SK-N-MC (cell line): ENCODE measurements at regions not wholly inside any gene's neighbourhood (a gene's known extent, or its start where the extent isn't known, plus 50 kb on each side); places are given as distances from the start of the nearest gene placed in this dataset.

Experiments
- DNase-seq: peaks from one replicate; pipeline ENCODE4 v3.0.0-alpha.2; 2011; ENCODE audit warnings: low read depth, low spot score
- H3K27ac ChIP-seq: fragments of 200-600 bp; sonication (generic); 2 replicates; pipeline ENCODE4 v1.5.1; 2016; ENCODE audit warnings: mixed run types
- H3K36me3 ChIP-seq: fragments of 200-600 bp; sonication (generic); 2 replicates; pipeline ENCODE4 v1.6.1; 2017; ENCODE audit warnings: antibody characterized with exemption, low read length, mixed read lengths; ENCODE audit not compliant: insufficient read depth
- H3K4me3 ChIP-seq: fragments of 200-600 bp; sonication (generic); 2 replicates; pipeline ENCODE4 v1.5.1; 2016
- H3K9ac ChIP-seq: fragments of 200-600 bp; sonication (generic); 2 replicates; pipeline ENCODE4 v1.8.0; 2017; ENCODE audit warnings: mixed run types, mixed read lengths; ENCODE audit not compliant: insufficient read length
- H3K9me3 ChIP-seq: fragments of 200-600 bp; sonication (generic); 2 replicates; pipeline ENCODE4 v1.6.1; 2017; ENCODE audit warnings: low read depth, mild to moderate bottlenecking, antibody characterized with exemption, low read length, moderate library complexity, mixed read lengths
- EZH2 ChIP-seq: fragments of 200-600 bp; sonication (generic); IDR thresholded peaks from one replicate; pipeline ENCODE4 v1.6.1; 2017; ENCODE audit warnings: antibody characterized with exemption
- FOXP2 ChIP-seq: optimal IDR thresholded peaks from 2 replicates; pipeline ENCODE3; 2011; ENCODE audit warnings: mild to moderate bottlenecking, moderate library complexity; ENCODE audit not compliant: insufficient read depth; ENCODE audit errors: extremely low read length, control extremely low read depth
- POLR2AphosphoS5 ChIP-seq: IDR thresholded peaks from 2 replicates; pipeline ENCODE4 v1.6.1; 2012; ENCODE audit warnings: mild to moderate bottlenecking, low read depth, low read length, borderline replicate concordance

GRCh38 chr2:238502088-238502810 lies 75.5 kb downstream of the ASB1 start:
- no peak for TF ChIP-seq FOXP2
- no peak for TF ChIP-seq EZH2
- TF ChIP-seq POLR2AphosphoS5 = no peak
- Histone ChIP-seq H3K36me3 (no peaks in the 10 kb centered on the region), H3K9me3 (no peaks in the 10 kb centered on the region), H3K4me3 (no peak overlapping the region), H3K27ac (no peak overlapping the region), H3K9ac (no peak overlapping the region)
- no peak for DNase-seq

DNA sequence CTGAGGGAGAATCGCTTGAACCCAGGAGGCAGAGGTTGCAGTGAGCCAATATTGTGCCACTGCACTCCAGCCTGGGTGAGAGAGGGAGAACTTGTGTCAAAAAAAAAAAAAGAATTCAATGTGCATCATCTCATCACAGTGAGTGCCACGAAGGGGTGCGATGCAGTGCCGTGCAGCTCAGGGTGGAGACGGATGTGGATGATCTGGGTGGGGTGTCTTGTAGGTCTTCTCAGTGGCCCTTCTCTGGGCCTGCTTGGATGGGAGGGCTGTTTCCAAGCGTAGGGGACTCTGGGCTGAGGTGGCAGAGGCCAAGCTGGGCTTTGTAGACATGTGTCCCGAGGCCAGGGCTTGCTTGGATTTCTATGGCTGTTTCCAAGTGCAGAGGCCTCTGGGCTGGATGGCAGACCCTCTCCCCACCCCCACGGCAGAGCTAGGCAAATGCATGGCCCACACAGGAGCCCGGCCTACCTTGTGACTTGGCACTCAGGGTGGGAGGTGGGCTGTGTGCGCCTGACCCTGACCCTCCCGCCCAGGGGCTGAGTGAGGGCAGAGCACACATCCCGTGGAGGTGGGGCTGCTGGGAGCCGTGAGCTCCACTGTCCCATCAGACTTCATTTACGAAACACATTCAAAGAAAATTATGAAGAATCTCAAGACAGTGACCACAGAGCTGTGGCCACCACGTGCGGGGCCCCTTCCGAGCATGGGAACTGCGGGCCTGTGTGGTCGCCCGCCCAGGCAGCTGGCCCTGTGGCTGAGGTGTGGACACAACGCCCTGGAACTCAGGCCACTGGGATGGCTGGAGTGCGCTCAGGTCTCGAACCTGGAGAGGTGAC lies 76.4 kb downstream of the ASB1 start:
- H3K9me3 ChIP-seq = no peaks in the 10 kb centered on the region
- no peak overlapping the region for H3K27ac ChIP-seq

DNA sequence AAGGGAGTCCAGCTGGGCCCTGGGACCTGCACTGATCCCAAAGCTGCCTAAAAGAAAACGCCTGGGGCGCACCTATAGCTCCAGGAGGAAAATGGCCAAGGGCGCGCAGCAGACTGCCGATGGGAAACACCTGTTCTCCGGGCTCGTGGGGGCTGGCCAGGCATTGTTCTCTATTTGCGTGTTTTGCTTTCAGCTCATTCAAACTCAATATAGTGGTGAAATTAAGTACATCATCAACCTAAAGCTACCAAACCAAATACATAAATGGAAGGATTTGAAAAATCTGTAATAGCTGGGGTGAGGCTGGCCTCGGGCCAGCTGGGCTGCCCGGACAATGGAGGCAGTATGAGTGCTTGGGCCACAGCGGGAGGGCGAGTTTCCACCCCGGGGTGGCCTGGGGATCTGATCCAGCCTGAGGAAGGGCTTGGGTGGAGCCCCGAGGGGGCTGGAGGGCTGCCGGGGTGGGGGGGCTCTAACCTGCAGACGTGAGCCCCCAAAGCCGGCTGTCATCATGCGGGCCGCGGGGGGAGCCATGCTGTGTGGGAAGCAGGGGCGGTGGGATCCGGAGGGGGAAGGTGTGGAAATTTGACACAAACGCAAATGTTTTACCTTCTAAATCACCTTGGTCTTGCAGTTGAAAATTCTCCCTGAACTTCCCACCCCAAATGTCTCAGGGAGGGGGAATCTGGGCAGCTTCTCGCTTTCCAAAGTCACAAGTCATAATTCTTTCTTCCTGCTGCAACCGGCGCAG lies 77.6 kb downstream of the ASB1 start:
- no peak overlapping the region for H3K4me3 ChIP-seq
- no peaks in the 10 kb centered on the region for H3K36me3 ChIP-seq
- no peak for TF ChIP-seq FOXP2
- no peak for TF ChIP-seq EZH2
- no peak for TF ChIP-seq POLR2AphosphoS5
- no peak for DNase-seq
- no peaks in the 10 kb centered on the region for H3K9me3 ChIP-seq
- no peak overlapping the region for H3K9ac ChIP-seq
- no peak overlapping the region for H3K27ac ChIP-seq

More for the DNA sequence above, 76.4 kb downstream of the ASB1 start:
- no peak for DNase-seq
- Histone ChIP-seq H3K9ac (no peak overlapping the region), H3K36me3 (no peaks in the 10 kb centered on the region), H3K4me3 (no peak overlapping the region)
- TF ChIP-seq EZH2 (no peak), POLR2AphosphoS5 (no peak), FOXP2 (no peak)

DNA sequence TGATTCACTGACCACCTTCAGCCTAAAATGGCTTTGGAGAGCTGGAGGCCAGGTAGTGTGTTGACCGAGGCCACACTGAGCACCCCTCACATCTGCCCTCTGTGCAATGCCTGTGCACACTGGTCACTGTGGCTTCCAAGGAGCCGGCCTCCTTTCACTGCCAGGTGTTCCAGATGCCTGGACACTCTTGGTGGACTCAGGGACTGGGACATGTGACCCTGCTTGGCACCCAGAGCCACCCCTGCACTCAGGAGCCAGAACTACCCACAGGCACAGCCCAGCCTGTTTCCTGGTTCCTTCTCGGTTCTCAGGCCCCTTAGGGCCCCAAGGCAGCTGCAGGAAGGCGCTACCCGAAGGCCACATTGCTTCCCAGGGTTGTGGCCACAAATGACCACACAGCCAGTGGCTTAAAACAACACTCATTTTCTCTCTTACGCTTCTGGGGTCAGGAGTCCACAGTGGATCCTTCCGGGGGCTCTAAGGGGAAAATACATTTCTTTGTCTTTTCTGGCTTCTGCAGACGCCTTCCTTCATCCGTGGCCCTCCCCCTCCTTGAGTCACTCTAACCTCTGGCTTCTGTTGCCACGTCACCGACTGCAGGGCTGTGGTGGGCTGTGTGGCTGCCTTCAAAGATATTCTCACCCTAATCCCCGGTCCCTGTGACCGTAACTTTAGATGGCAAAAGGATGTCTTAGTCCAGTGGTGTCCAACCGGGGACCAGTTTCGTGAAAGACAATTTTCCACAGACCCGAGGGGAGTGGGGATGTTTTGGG lies 78.6 kb downstream of the ASB1 start:
- Histone ChIP-seq H3K9ac (no peak overlapping the region), H3K4me3 (no peak overlapping the region), H3K9me3 (no peaks in the 10 kb centered on the region), H3K27ac (no peak overlapping the region), H3K36me3 (no peaks in the 10 kb centered on the region)
- TF ChIP-seq POLR2AphosphoS5 = no peak
- no peak for DNase-seq

- no peaks in the 10 kb centered on the region for H3K36me3 ChIP-seq
- no peak for DNase-seq
- H3K9me3 ChIP-seq = no peaks in the 10 kb centered on the region
- H3K4me3 ChIP-seq = no peak overlapping the region
- no peak overlapping the region for H3K9ac ChIP-seq
- no peak overlapping the region for H3K27ac ChIP-seq
- TF ChIP-seq EZH2 (no peak), POLR2AphosphoS5 (no peak), FOXP2 (no peak)
These were observed 79.2 kb downstream of the ASB1 start for GRCh38 chr2:238505892-238506280.

DNA sequence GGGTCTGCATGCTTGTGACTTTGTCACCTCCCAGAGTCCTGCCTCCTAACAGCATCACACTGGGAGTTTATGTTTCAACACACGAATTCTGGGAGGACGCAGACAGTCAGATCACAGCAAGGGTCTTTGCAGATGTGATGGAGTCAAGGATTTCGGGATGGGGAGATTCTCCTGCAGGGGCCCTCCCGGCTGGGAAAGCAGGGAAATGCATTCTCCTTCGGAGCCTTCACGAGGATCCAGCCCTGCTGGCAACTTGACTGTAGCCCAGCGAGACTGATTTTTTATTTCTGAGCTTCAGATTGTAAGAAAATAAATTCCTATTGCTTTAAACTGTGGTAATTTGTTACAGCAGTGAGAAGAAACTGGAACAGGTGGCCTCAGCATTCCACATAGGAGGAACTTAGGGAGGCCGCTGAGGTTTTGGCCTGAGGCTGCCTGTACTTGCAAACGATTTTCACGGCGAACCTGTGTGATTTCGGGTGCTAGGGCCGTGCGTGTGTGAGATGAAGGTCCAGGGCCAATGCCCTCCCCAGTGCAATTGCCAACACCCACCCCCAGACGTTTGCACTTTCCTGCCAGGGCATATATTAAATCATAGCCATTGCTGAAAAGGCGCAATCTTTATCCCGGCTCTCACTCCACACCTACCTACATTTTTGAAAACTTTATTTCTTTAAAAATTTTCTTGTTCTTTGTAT lies 79.8 kb downstream of the ASB1 start:
- H3K9ac ChIP-seq = no peak overlapping the region
- no peaks in the 10 kb centered on the region for H3K9me3 ChIP-seq
- TF ChIP-seq POLR2AphosphoS5 (no peak), FOXP2 (no peak), EZH2 (no peak)
- no peak for DNase-seq
- H3K27ac ChIP-seq = no peak overlapping the region
- H3K36me3 ChIP-seq = no peaks in the 10 kb centered on the region
- H3K4me3 ChIP-seq = no peak overlapping the region

DNA sequence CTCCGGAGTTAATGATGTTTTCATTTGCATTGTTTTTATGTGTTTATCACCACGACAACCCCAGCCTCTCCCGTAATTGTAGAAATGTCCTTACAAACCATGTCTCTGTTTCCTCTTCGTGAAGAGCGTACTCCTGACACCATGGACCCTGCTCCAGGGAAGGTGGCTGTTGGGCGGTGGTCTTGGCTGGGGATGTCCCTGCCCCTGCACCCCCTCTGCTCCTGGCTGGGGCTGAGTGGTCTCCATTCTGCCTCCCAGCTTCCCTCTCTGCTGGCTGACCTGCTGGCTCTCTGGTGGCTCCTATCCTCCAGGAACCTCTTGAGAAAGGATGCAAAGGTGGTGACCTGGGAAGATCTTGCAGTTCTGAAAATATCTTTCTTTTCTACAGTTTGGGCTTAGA lies 81.1 kb downstream of the ASB1 start:
- TF ChIP-seq POLR2AphosphoS5 (no peak), EZH2 (no peak)
- H3K9me3 ChIP-seq = no peaks in the 10 kb centered on the region
- H3K27ac ChIP-seq = no peak overlapping the region
- H3K4me3 ChIP-seq = no peak overlapping the region
- H3K9ac ChIP-seq = no peak overlapping the region
- no peak for DNase-seq
- H3K36me3 ChIP-seq = no peaks in the 10 kb centered on the region
